NCI-H82 (cell line): ENCODE measurements at regions not wholly inside any gene's neighbourhood (a gene's known extent, or its start where the extent isn't known, plus 50 kb on each side); places are given as distances from the start of the nearest gene placed in this dataset.

Experiments
- DNase-seq: peaks from one replicate; lab custom pipeline; 2025; lab: John Stamatoyannopoulos, UW

- no peak for DNase-seq
These were observed 265.5 kb downstream of the PTPRC start for GRCh38 chr1:198904321-198904720.

GRCh38 chr1:198906739-198907422 lies 268.0 kb downstream of the PTPRC start:
- no peak for DNase-seq

DNA sequence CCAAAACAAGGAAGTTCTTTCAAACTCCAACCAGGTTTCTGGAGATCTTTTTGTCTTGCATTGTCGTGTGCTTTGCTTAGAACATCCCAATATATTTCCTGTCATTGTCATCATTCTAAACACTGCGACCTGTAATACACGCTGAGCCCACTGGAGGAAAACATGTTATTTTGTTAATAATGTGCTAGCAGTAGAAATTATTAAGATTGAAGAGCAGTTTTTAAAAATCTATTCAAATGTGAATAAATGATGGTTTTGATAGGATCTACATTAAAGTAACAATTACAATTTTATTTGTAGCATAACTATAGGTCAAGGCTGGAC lies 268.5 kb downstream of the PTPRC start:
- DNase-seq, result no peak

DNA sequence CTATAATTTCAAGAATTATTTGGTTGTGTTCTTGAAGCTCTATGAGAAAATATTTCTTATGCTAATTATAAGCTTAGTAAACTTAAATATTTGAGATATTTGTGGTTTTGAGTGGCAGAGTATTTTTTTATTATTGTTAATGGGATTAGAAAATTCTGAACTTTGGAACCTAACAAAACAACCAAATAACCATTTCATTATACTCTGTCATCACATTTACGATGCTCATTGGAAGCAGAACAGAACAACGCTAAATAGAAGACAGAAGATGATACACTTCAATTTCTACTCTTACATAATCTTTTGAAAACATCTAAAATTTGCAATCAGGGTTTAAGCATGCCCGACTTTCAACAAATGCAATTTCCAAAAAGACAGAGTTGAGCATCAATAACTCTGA lies 270.2 kb downstream of the PTPRC start:
- DNase-seq, result no peak

DNA sequence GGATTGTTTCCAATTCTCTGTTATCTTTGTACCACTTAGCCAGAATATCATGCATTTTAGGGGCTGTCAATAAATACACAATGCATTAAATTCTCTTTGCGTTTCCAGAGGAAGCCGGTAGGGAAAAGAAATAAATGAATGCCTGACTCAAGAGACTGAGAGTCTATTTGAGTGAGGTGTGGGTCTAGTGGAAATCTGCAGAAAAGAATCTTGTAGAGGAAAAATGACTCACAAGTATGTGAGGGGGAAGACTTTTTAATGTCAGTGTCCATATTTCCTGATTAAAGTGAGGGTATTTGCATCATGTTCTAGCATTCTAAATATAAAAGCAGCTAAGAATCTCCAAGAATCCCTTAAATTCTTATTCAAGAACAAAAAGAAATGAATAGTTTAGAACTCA lies 271.1 kb downstream of the PTPRC start:
- no peak for DNase-seq

- peak; percentile 24 for DNase-seq
These were observed 272.0 kb downstream of the PTPRC start for GRCh38 chr1:198910816-198911215.

- no peak for DNase-seq
These were observed 273.2 kb downstream of the PTPRC start for GRCh38 chr1:198912046-198912445.

DNA sequence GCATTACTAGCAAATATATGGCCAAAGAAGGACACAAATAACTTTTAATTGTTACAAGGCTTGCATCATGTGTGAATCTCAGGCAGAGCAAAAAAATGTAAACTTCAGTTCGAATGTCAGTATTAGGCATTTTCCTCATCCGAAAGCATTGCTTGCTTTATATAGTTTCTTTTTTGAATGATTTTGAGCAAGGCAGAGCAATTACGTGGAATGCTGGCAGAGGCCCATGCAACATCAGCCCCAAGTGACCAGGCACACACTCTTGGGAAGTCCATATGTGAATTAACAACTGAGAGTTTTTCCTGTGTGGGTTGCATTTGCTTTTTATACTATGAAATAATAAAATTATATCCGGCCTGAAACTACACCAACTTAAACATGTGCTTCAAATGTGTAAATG lies 274.8 kb downstream of the PTPRC start:
- DNase-seq, result no peak

DNA sequence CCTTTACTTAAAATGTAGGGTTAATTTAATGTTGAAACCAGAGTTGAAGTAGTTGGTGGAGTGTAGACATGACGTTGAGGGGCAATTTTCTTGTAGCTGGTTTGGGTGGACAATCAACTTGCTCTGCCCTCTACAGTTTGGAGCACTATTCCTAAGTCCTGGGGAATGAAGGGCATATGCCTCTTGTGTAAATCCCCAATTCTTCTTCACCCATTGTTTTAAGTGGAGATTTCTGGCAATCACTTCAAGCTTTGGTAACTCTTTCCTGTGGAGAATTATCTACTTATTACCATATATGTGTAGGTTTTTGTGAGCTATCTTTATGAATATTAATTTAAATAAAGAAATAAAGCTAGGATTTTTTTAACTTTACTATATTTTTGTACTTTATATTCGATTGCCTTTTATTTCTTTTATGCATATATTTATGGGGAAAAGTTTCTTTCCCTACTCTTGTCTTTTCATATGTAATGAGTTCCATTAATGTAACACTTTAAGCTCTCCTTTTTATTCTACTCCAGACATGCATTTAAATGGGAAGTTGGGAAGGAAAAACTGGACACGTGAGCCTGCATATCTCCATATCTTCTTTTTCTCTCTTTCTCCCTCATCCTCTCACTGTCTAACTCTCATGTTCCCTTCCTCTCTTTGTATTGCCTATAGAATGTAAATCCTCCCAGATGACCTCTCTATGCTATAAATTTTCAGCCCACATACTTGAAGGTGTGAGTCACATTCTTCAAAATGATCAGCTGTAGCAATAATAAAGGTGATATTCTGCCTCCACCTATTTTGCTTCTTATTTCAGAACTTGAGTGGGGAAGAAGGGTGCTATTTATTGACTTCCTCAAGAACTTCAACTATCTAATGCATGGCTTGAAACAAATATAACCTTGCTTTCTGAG lies 276.7 kb downstream of the PTPRC start:
- DNase-seq, result no peak

- DNase-seq, result no peak
These were observed 278.4 kb downstream of the PTPRC start for GRCh38 chr1:198917226-198917625.

DNA sequence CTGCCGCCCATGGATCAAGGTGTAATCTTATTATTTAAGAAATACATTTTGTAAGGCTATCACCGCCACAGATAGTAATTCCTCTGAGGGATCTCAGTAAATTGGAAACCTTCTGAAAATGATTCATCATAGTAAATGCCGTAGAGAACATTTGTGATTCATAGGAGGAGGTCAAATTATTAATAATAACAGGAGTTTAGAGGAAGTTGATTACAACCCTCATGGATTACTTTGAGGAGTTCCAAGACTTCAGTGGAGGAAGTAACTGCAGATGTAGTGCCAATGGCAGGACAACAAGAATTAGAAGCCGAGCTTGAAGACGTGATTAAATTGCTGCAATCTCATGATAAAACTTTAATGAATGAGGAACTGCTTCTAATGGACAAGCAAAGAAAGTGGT lies 280.1 kb downstream of the PTPRC start:
- DNase-seq, result no peak

DNA sequence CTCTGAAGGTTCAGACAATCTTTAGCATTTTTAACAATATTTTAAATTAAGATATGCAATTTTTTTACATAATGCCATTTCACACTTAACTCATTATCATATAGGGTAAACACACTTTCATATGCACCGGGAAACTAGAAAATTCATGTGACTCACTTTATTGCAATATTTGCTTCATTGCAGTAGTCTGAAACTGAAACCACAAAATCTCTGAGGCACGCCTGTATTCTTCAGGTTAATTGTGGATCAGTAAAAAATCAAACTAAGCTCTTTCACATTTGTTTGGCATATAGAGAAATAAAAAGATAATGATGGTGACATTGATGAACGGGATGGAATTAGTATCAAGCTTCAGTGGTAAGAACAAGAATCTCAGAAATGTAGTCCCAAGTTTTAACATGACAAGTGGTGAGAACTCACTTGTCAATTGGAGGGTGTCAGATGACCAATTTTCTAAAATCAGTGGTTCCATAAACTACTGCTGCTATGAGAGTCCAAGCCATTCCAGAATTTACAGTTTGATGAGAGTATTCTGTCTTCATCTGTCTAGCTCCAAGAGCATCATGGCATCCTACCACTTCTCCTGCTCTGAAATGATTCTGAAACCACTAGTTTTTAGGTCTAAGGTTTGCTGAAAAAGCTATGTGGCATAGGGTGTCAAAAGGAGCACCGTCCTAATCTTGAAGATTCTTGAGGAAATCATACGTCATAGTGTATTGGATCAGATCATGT lies 281.0 kb downstream of the PTPRC start:
- no peak for DNase-seq

DNA sequence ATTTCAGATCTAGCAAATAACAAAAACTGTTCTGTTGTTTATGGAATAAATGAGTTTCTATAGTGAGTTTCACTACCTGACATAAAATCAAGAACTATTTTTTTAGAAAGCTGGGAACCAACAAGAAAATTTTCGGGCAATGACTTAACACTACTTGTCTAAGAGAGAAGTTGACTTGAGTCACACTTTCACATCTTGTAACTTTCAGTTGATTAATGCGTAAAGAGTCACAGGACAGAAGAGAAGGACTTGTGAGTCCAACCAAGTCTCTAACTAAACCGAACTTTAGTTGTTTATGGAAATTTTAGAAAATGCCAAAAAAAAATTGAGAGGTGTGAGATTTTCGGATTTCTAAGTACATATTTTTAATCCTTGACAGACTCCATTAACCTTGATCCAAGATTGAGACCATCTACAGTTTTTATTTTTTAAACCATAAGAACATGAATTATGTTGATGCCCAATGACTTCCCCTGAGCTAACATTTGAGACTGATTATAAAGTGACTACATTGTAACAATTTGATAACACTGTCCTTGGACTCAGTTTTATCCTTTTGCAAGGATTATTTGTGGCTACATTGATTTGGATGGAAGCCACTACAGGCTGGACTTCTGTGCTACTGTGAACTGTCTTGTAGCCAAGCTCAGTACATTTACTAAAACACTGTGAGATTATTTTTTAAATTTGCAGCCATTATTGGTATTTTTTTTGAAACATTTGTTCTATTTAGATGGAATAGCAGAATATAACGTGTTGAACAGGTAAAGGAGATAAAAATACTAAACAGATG lies 284.0 kb downstream of the PTPRC start:
- DNase-seq, result no peak

GRCh38 chr1:198923993-198924392 lies 285.2 kb downstream of the PTPRC start:
- no peak for DNase-seq

- no peak for DNase-seq
These were observed 286.7 kb downstream of the PTPRC start for GRCh38 chr1:198925567-198925966.

- no peak for DNase-seq
These were observed 288.3 kb downstream of the PTPRC start for GRCh38 chr1:198927129-198927528.

- no peak for DNase-seq
These were observed 290.3 kb downstream of the PTPRC start for GRCh38 chr1:198929111-198929604.

DNA sequence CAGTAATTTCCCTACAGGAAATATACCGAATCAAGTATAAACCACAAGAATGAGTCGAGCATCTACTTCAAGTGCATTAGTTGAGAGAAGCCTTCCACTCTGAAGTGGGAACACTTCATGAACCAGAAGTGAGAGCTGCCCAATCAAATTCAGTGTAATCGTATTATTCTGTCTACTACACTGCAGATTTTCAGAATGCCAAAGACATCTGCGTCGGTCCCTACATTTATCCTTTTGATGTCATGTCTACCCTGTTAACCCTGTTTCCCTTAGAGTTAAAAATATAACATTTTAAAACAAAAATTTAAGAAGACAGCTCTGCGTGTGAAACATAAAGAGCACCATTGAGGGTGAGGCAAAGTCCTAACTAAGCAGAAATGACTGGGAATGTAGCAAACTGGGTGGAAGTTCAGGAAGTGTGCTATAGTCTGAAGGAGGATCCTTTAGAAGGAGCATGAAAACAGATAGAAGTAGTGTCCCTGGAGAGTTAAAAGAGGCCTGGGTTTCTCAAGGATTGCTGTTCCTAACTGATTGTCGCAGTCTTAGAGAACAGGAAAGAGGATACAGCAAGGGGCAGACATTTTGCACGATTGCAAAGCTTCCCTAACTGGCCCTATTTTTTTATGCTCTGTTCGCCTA lies 291.2 kb downstream of the PTPRC start:
- DNase-seq, result peak; percentile 33

DNA sequence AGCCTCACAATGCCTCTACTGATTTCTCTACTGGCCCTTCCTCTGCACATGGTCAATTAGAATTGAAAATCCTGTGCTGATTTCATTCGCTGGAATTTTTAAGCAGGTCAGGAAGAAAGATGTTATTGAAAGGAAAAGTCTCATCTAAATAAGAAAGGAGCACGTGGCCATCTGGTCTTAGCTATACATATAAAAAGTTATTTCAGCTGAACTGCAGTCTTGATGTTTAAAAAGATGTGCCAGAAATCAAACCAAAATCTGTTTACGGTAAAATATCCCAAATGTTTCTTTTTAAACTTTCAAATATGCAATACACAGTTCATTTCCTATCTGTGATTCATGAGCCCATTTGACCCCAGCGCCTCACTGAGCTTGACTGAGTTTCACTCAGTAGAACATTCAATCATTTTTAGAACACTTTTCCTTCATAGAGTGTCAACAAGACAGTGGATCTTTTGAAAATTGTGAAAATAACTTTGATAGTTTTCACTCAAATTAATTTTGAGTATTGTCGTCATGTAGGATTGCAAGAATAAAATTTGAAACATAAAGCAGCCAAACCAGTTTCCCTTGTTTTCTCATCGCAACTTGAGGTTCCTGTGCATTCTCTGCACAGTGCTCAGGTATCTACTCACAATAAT lies 293.6 kb downstream of the PTPRC start:
- DNase-seq, result no peak

DNA sequence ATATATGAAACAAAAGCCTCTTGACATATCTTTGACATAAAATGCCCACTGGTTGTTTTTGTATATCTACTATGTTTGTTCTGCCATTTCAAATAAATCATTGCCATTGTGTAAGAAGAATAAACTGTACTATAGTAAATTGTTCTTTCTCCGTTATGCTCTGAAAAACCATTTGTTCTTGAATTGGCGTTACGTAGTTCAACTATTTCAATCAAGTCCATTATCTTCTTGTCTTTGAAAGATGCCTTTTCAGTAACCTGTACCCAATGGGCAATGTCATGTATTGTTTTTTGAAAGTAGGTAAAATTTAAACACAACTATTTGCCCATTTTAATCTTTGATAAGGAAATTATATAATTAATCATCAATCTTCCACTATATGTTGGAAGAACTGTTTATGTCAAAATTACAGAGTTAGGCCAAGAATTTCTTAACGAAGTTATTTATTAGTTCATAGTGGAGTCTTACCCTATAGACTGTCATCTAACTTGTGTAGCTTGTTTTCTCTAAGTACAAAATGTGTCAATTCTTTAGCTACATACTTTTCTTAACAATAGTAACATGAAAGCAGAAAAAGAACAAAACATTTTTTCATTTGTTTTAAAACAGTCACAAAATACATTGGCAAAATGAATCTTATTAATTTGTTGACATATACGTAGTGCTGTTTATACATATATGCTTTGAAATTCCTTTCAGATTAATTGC lies 294.8 kb downstream of the PTPRC start:
- DNase-seq, result no peak
